ENCODE measurements at regions not wholly inside any gene's neighbourhood (a gene's known extent, or its start where the extent isn't known, plus 50 kb on each side); places are given as distances from the start of the nearest gene placed in this dataset.

GRCh38 chr18:78793313-78794070 is 186.1 kb upstream of the SALL3 start:
- no peak for TF ChIP-seq ZNF362 (CRISPR knock-in tag; IDR thresholded peaks at IDR 0.05; ENCODE audit: borderline replicate concordance)
- TF ChIP-seq CSRNP2 (CRISPR knock-in tag; conservative IDR thresholded peaks at IDR 0.05; ENCODE audit: low read depth): no peak
- TF ChIP-seq ZBTB40 (IDR thresholded peaks at IDR 0.05): no peak
- no peak for TF ChIP-seq ZBTB40 (CRISPR knock-in tag; IDR thresholded peaks at IDR 0.05)
- no peak for TF ChIP-seq ELF4 (CRISPR knock-in tag; IDR thresholded peaks at IDR 0.05; ENCODE audit: borderline replicate concordance)
- TF ChIP-seq ZBTB43 (CRISPR knock-in tag; conservative IDR thresholded peaks at IDR 0.05): no peak
- TF ChIP-seq EZH2 (conservative IDR thresholded peaks at IDR 0.05; ENCODE audit: low read depth, low read length): no peak
- TF ChIP-seq RFXANK (CRISPR knock-in tag; IDR thresholded peaks at IDR 0.05): no peak
- TF ChIP-seq ZNF768 (CRISPR knock-in tag; IDR thresholded peaks at IDR 0.05): no peak
- TF ChIP-seq LRRFIP1 (CRISPR knock-in tag; conservative IDR thresholded peaks at IDR 0.05): no peak
- TF ChIP-seq AKAP8 (CRISPR knock-in tag; IDR thresholded peaks at IDR 0.05): no peak

Data from HepG2 (cell line).